ENCODE measurements at regions not wholly inside any gene's neighbourhood (a gene's known extent, or its start where the extent isn't known, plus 50 kb on each side); places are given as distances from the start of the nearest gene placed in this dataset.
"Not testable (repeated sequence)": the region's sequence is repeated elsewhere in the genome, so short reads cannot be mapped to it uniquely, and the experiment has no call there.

GRCh38 chr20:51926670-51927305 is 124.5 kb upstream of the SALL4 start:
- Histone ChIP-seq H3K27ac (no peak overlapping the region), H3K4me1 (no peaks in the 10 kb centered on the region), H3K9me3 (no peaks in the 10 kb centered on the region), H3K36me3 (replicated peaks in 1 of 2; ENCODE audit: insufficient read depth in 1 of 2, low read depth in 2 of 2) (no peaks in the 10 kb centered on the region), H3K4me3 (no peak overlapping the region), H3K27me3 (no peaks in the 10 kb centered on the region)
- TF ChIP-seq CTCF (IDR thresholded peaks at IDR 0.05) (no peak), POLR2A (IDR thresholded peaks at IDR 0.05) (no peak)
- intact Hi-C loops (cut with DNase I) = no loop called here
- no peak for ATAC-seq
- no peak for DNase-seq
- WGBS, 2 donors = 55 to 76% methylated on average over 14 of the region's 14 CpGs

- H3K9me3 ChIP-seq = no peaks in the 10 kb centered on the region
- H3K36me3 ChIP-seq (replicated peaks in 1 of 2; ENCODE audit: insufficient read depth in 1 of 2, low read depth in 2 of 2) = no peaks in the 10 kb centered on the region
- 85 to 95% methylated on average over 3 of the region's 3 CpGs for WGBS, 2 donors
- intact Hi-C loops (cut with DNase I) = no loop called here
- no peak overlapping the region for H3K4me3 ChIP-seq
- no peak for TF ChIP-seq CTCF (IDR thresholded peaks at IDR 0.05)
- TF ChIP-seq POLR2A (IDR thresholded peaks at IDR 0.05) = no peak
- no peaks in the 10 kb centered on the region for H3K27me3 ChIP-seq
- no peak for ATAC-seq
- DNase-seq = no peak
- H3K27ac ChIP-seq = no peak overlapping the region
- no peaks in the 10 kb centered on the region for H3K4me1 ChIP-seq
Observed at GRCh38 chr20:51924509-51924908, 122.2 kb upstream of the SALL4 start.

GRCh38 chr20:51923633-51924032 is 121.3 kb upstream of the SALL4 start:
- DNase-seq = no peak
- 47 to 74% methylated on average over 2 of the region's 2 CpGs for WGBS, 2 donors
- Histone ChIP-seq H3K4me3 (no peak overlapping the region), H3K27ac (no peak overlapping the region), H3K36me3 (replicated peaks in 1 of 2; ENCODE audit: insufficient read depth in 1 of 2, low read depth in 2 of 2) (no peaks in the 10 kb centered on the region), H3K4me1 (peaks cover under 1% of the 10 kb centered on the region), H3K9me3 (no peaks in the 10 kb centered on the region), H3K27me3 (no peaks in the 10 kb centered on the region)
- intact Hi-C loops (cut with DNase I) = no loop called here
- no peak for ATAC-seq
- TF ChIP-seq POLR2A (IDR thresholded peaks at IDR 0.05) = no peak
- no peak for TF ChIP-seq CTCF (IDR thresholded peaks at IDR 0.05)

- WGBS, 2 donors = 95% methylated on average over 12 of the region's 12 CpGs
- intact Hi-C loops (cut with DNase I); H3K27me3 ChIP-seq; H3K27ac ChIP-seq; H3K36me3 ChIP-seq (replicated peaks in 1 of 2; ENCODE audit: insufficient read depth in 1 of 2, low read depth in 2 of 2); H3K4me1 ChIP-seq; H3K9me3 ChIP-seq; DNase-seq; H3K4me3 ChIP-seq; ATAC-seq: not testable (repeated sequence)
Observed at GRCh38 chr20:51922812-51923211, 120.5 kb upstream of the SALL4 start.

GRCh38 chr20:51918561-51918960 is 116.2 kb upstream of the SALL4 start:
- intact Hi-C loops (cut with DNase I) = no loop called here

More at GRCh38 chr20:51918561-51918960, 116.2 kb upstream of the SALL4 start:
- Histone ChIP-seq H3K4me1 (peaks cover 9% of the 10 kb centered on the region), H3K27me3 (no peaks in the 10 kb centered on the region), H3K27ac (no peak overlapping the region), H3K36me3 (replicated peaks in 1 of 2; ENCODE audit: insufficient read depth in 1 of 2, low read depth in 2 of 2) (no peaks in the 10 kb centered on the region), H3K4me3 (no peak overlapping the region), H3K9me3 (no peaks in the 10 kb centered on the region)
- no peak for TF ChIP-seq CTCF (IDR thresholded peaks at IDR 0.05)
- no peak for TF ChIP-seq POLR2A (IDR thresholded peaks at IDR 0.05)
- WGBS, 2 donors = 24% methylated on average over 7 of the region's 7 CpGs
- ATAC-seq (no peak), DNase-seq (no peak)

Measured in body of pancreas (tissue), 4 donors.